HEK293T (cell line): ENCODE measurements at regions not wholly inside any gene's neighbourhood (a gene's known extent, or its start where the extent isn't known, plus 50 kb on each side); places are given as distances from the start of the nearest gene placed in this dataset.

ENCODE experiments used
- CTCF ChIA-PET: fragments of 350-600 bp; formaldehyde crosslinking; extraction: SDS; loops from one replicate; lab custom pipeline; 2021; ENCODE audit warnings: antibody characterized with exemption, inconsistent platforms; lab: Yijun Ruan, JAX
- POLR2A ChIA-PET: fragments of 350-600 bp; formaldehyde crosslinking; extraction: SDS; loops from one replicate; lab custom pipeline; 2020; ENCODE audit warnings: antibody characterized with exemption, inconsistent platforms; lab: Yijun Ruan, JAX
- DNase-seq: peaks from one replicate; pipeline ENCODE4 v3.0.0; 2012; ENCODE audit warnings: mixed read lengths; ENCODE audit errors: extremely low spot score
- ARNT ChIP-seq: fragments of 450-650 bp; IDR thresholded peaks from 2 replicates; pipeline ENCODE4 v1.6.1; 2017; ENCODE audit warnings: mild to moderate bottlenecking
- BHLHE40 ChIP-seq: fragments of 450-650 bp; IDR thresholded peaks from 2 replicates; pipeline ENCODE4 v1.6.1; 2016; ENCODE audit warnings: mild to moderate bottlenecking, moderate library complexity, borderline replicate concordance
- CTBP1 ChIP-seq: fragments of 450-650 bp; IDR thresholded peaks from 2 replicates; pipeline ENCODE4 v1.6.1; 2016; ENCODE audit warnings: borderline replicate concordance
- ELF4 ChIP-seq: fragments of 450-650 bp; IDR thresholded peaks from 2 replicates; pipeline ENCODE4 v1.6.1; 2017; ENCODE audit warnings: antibody characterized with exemption
- FOXA1 ChIP-seq: fragments of 450-650 bp; IDR thresholded peaks from 2 replicates; pipeline ENCODE4 v1.6.1; 2016; ENCODE audit warnings: mild to moderate bottlenecking
- FOXK2 ChIP-seq: fragments of 450-650 bp; IDR thresholded peaks from 2 replicates; pipeline ENCODE4 v1.6.1; 2016; ENCODE audit warnings: mild to moderate bottlenecking
- FOXM1 ChIP-seq: fragments of 450-650 bp; IDR thresholded peaks from 2 replicates; pipeline ENCODE4 v1.6.1; 2017; ENCODE audit warnings: mild to moderate bottlenecking, borderline replicate concordance
- HDGF ChIP-seq: fragments of 450-650 bp; IDR thresholded peaks from 2 replicates; pipeline ENCODE4 v1.6.1; 2017; ENCODE audit warnings: antibody characterized with exemption, borderline replicate concordance
- L3MBTL2 ChIP-seq: fragments of 450-650 bp; conservative IDR thresholded peaks from 2 replicates; pipeline ENCODE4 v1.6.1; 2016; ENCODE audit warnings: mild to moderate bottlenecking
- LEF1 ChIP-seq: fragments of 450-650 bp; IDR thresholded peaks from 2 replicates; pipeline ENCODE4 v1.6.1; 2017; ENCODE audit warnings: mild to moderate bottlenecking, borderline replicate concordance
- NFRKB ChIP-seq: fragments of 450-650 bp; IDR thresholded peaks from 2 replicates; pipeline ENCODE4 v1.6.1; 2016; ENCODE audit warnings: mild to moderate bottlenecking, moderate library complexity
- PKNOX1 ChIP-seq: fragments of 450-650 bp; IDR thresholded peaks from 2 replicates; pipeline ENCODE4 v1.6.1; 2016
- SP1 ChIP-seq: fragments of 450-650 bp; IDR thresholded peaks from 2 replicates; pipeline ENCODE4 v1.6.1; 2017
- SUZ12 ChIP-seq: fragments of 450-650 bp; IDR thresholded peaks from 2 replicates; pipeline ENCODE4 v1.6.1; 2016; ENCODE audit warnings: mild to moderate bottlenecking
- TARDBP ChIP-seq: fragments of 450-650 bp; IDR thresholded peaks from 2 replicates; pipeline ENCODE4 v1.6.1; 2016
- ZNF384 ChIP-seq: fragments of 450-650 bp; IDR thresholded peaks from 2 replicates; pipeline ENCODE4 v1.6.1; 2016

- ChIA-PET POLR2A (no interaction called here), CTCF (no interaction called here)
- TF ChIP-seq LEF1, result no peak
- DNase-seq, result no peak
These were observed 413.8 kb downstream of the RAPGEF2 start for GRCh38 chr4:159516556-159517140.

GRCh38 chr4:159520074-159520473 lies 417.2 kb downstream of the RAPGEF2 start:
- POLR2A ChIA-PET, result no interaction called here

GRCh38 chr4:159526172-159526571 lies 423.3 kb downstream of the RAPGEF2 start:
- POLR2A ChIA-PET, result no interaction called here
- DNase-seq, result no peak
- CTCF ChIA-PET, result no interaction called here
- TF ChIP-seq ELF4 (no peak), NFRKB (no peak), LEF1 (no peak), ZNF384 (no peak), FOXA1 (no peak), PKNOX1 (no peak), SP1 (no peak), FOXM1 (no peak), ARNT (no peak), CTBP1 (no peak), HDGF (no peak), L3MBTL2 (no peak), FOXK2 (no peak), BHLHE40 (no peak), SUZ12 (no peak), TARDBP (no peak)

More at GRCh38 chr4:159520074-159520473, 417.2 kb downstream of the RAPGEF2 start:
- no peak for DNase-seq
- TF ChIP-seq FOXA1 (no peak), ARNT (no peak), SUZ12 (no peak), L3MBTL2 (no peak), ELF4 (no peak), FOXM1 (no peak), SP1 (no peak), CTBP1 (no peak), BHLHE40 (no peak)
- CTCF ChIA-PET, result no interaction called here

GRCh38 chr4:159534655-159535054 lies 431.8 kb downstream of the RAPGEF2 start:
- ChIA-PET CTCF (no interaction called here), POLR2A (no interaction called here)
- TF ChIP-seq LEF1 (no peak), PKNOX1 (no peak)
- no peak for DNase-seq

- CTCF ChIA-PET, result no interaction called here
- DNase-seq, result no peak
- TF ChIP-seq LEF1, result no peak
- no peak for TF ChIP-seq FOXM1
- TF ChIP-seq CTBP1, result no peak
- no peak for TF ChIP-seq SP1
- no peak for TF ChIP-seq HDGF
- no peak for TF ChIP-seq SUZ12
- no peak for TF ChIP-seq ZNF384
- TF ChIP-seq ARNT, result no peak
- no peak for TF ChIP-seq BHLHE40
- no peak for TF ChIP-seq TARDBP
- TF ChIP-seq NFRKB, result no peak
- TF ChIP-seq PKNOX1, result no peak
- no peak for TF ChIP-seq FOXA1
- no peak for TF ChIP-seq ELF4
- TF ChIP-seq L3MBTL2, result no peak
- no peak for TF ChIP-seq FOXK2
- POLR2A ChIA-PET, result no interaction called here
These were observed 435.7 kb downstream of the RAPGEF2 start for GRCh38 chr4:159538556-159538955.

- TF ChIP-seq ZNF384 (no peak), TARDBP (no peak), SP1 (no peak), ELF4 (no peak), HDGF (no peak), ARNT (no peak), FOXK2 (no peak), SUZ12 (no peak), CTBP1 (no peak), FOXM1 (no peak), L3MBTL2 (no peak), BHLHE40 (no peak), FOXA1 (no peak), LEF1 (no peak), PKNOX1 (no peak), NFRKB (no peak)
- CTCF ChIA-PET, result no interaction called here
- DNase-seq, result no peak
- POLR2A ChIA-PET, result no interaction called here
These were observed 437.2 kb downstream of the RAPGEF2 start for GRCh38 chr4:159540038-159540437.
